HG03521 (cell line): ENCODE measurements at regions not wholly inside any gene's neighbourhood (a gene's known extent, or its start where the extent isn't known, plus 50 kb on each side); places are given as distances from the start of the nearest gene placed in this dataset.

Experiments
- ATAC-seq: cut with Tn5 transposase; IDR thresholded peaks from one replicate; pipeline ENCODE4 v1.9.1; 2021; ENCODE audit warnings: mild to moderate bottlenecking, moderate library complexity; ENCODE audit not compliant: unreplicated experiment

DNA sequence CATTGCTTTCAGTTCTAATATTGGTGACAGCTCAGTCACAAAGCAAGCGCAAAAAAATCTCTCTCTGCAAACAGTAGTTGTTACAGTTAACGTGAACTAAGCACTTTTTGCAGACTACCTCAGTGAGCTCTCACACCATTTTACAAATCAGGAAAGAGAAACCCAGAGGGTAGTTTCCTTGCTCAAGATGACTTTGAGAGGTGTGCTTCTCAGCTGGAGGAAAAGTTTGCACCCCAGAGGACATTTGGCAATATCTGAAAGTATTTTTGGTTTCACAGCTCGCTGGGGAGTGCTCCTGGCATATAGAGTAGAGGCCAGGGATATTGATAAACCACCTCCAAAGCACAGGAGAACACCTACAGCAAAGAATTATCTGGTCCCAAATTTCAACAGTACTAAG lies 741.1 kb upstream of the EEF2KMT start:
- ATAC-seq = no peak

DNA sequence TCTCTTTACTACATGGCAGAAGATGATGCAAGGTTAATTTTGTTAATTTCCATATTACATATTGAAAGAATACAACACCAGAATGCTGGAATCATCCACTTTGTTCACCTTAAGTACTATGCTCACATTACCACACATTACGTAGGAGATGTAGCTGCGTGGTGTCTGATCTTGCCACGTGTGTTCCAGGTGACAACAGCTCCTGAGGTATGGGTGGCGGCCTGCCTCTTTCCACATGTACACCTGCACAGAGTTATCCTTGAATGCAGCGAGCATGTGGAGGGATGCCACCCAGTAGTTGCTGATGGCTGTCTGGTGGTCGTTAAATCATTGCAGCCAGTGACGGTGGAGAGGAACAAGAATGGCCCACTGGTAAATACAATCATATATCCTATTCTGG lies 740.5 kb upstream of the EEF2KMT start:
- ATAC-seq = no peak

DNA sequence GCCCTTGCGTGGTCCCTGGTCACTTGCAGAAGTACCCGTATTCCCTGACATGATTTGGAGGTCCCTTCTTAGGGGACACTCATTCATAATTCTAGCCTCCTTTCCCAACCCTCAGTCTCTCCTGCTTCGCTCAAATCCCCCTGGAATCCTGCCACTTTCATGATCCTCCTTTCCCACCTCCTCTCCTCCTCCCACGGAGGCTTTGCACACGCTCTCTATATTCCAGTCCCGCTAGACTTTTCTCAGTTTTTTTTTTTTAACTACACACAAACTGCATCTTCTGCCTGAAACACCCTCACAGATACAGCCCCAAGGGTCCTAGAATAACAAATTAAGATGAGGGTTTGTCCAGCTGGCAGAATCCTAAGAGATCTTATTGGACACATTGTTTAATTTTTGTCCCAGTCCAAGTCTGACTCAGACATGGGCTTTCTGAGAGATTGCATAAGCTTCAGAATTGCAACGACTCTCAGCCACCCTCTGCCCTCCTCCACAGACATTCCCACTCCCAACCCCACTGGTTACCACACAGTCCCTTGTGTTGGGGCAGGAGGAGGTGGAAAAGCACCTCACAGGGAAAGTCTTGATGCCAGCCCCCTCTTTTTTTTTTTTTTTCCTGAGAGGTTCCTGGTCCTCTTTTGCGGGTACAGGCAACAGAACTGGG lies 739.5 kb upstream of the EEF2KMT start:
- ATAC-seq = no peak

DNA sequence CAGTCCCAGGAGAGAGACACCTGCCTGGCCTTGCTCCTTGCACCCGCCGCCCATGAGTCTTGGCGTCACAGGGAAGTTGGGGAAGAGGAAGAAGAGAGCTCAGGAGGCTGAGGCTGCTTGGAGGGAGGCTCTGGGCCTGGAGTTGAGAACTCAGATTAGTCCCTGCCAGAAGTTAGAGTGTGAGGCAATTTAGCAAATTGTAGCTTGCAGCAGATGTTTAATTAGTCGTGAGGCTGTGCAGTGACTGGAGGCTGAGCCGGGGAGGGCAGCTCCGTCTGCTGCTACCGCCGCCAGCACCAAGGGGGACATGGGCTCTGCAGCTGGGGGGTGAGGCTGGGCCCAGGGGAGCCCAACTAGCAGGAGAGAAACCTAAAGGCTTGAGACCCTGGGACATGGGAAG lies 738.3 kb upstream of the EEF2KMT start:
- no peak for ATAC-seq

DNA sequence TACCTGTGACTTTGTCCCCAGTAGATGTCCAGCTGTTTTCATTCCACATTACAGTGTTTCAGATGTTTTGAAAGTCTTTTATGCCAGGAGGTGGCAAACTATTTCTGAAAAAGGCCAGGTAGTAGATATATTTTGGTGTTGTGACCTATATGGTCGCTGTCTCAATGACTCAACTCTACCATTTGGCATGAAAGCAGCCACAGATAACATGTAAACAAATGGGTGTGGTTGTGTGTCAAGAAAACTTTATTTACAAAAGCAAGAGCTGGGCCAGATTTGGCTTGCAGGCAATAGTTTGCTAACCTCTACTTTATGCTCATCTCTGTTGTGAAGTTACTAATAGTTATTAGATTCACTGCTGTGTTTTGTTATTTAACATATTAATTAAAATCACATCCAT lies 728.7 kb upstream of the EEF2KMT start:
- ATAC-seq = no peak

DNA sequence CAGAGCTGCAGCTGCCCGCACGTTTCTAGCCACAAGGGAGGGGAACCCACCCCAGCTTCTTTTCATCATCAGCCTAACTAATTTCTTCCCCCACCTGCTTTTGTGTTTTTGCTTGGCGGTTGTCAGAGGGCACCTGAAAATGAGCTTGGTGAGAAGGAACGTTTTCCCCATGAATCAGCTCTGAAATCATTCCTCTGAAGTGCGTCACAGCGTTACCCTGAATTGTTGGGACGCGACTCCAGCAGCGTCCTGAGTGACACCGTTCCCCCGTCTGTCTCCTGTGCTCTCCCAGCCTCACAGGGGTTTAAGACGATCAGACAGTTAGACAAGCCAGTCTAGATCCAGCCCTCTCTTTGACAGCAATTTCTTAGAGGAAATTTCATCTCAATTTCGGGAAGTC lies 722.9 kb upstream of the EEF2KMT start:
- ATAC-seq = no peak

DNA sequence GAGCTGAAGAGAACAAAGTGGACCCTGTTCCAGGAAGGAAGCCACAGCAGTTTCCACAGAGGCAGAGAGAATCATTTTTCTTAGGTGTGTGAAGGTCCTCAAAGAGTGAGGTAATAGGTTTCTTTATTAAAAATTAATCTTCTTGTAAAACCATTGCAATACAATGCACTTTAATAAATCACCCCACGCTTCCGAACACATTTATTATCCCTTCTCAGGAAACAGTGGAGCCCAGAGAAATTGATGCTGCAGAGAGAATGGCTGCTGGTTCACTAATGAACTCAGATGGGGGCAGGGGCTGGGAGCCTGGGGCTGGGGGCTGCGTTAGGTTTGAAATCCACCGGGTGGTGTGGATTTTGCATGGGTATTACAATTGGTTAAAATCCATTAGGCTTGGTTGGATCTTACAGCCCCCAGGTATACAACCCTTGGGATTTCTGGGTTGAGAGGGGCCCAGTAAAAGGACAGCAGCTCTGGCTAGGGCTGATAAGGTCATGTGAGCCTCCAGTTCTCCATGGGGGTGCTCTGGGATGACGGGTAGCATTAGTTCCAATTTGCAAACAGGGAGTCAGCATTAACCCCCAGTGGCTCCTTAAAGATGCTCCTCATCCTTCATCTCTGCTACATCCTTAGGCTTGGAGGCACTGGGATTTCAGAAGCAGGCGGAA lies 718.1 kb upstream of the EEF2KMT start:
- ATAC-seq = no peak

DNA sequence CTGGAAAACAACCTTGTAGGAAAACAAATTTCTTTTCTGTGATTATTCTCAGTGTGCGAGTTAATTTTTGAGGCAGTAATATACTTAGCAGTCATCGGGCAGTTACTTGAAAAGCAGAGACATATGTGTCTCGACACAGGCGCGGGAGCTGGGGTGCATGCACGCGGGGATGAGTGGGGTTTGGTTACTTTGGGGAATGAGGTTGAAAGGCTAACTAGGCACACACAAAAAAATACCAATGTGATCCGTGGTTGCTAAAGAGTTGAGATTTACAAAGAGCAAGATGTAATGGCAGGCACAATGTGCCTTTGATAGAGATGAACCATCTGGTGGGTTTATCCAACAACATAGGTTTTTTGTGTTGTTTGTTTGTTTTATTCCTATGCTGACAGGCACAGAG lies 703.8 kb upstream of the EEF2KMT start:
- ATAC-seq = no peak

DNA sequence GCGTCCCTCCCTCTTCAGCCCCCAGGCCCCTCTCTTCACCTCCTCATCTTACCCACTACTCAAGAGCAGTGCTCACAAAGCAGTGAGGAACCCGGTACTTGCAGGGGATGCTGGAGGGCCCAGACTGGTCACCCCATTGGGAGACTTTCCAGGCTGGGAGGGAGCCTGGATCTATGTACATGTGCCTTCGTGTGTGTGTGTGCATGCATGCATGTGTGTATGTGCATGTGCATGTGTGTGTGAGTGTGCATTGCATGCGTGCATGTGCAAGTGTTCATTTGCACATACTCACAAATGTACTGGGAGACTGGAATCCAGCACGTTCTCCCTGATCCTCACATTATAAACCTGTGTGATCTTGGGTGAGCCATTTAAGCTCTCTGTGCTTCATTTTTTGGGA lies 696.0 kb upstream of the EEF2KMT start:
- ATAC-seq = no peak

DNA sequence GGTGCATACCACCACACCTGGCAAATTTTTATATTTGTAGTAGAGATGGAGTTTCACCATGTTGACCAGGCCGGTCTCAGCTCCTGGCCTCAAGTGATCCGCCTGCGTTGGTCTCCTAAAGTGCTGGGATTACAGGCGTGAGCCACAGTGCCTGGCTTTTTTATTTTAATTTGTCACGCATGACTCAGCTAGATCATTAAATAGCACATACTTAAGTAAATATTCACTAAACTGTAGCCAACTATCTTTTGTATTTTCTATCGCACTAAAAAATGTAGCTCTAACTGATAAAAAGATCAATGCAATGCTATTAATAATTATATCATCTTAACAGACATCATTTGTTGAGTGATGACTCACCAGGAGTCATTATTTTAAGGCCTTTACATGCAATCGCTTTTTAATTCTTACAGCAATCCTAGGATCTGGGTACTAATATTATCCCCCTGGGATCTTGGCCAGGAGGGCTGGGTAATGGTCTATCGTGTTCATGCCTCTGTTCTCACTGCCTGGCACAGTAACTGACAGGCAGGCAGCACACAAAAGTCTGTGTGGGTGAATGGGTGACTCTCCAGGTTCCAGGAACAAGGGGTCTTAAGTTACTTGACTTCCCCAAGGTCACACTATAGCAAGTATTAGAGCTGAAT lies 693.5 kb upstream of the EEF2KMT start:
- ATAC-seq = no peak

DNA sequence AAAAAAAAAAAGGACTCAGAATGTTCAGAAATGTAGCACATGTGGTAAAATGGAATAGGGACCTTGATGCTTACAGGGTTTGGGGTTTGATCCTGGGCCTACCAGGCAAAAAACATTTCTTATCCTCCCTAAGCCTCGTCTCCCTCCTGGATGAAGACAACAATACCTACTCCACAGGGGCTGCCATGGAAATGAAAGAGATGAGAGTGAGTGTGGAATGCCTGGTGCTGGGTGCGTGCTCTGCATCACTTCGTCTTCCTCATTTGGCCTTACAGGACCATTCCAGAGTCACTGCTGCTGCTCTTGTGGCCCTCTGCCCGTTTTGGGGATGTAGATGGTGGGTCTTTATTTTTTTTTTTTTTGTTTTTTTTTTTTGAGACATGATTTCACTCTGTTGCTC lies 692.9 kb upstream of the EEF2KMT start:
- ATAC-seq = no peak

DNA sequence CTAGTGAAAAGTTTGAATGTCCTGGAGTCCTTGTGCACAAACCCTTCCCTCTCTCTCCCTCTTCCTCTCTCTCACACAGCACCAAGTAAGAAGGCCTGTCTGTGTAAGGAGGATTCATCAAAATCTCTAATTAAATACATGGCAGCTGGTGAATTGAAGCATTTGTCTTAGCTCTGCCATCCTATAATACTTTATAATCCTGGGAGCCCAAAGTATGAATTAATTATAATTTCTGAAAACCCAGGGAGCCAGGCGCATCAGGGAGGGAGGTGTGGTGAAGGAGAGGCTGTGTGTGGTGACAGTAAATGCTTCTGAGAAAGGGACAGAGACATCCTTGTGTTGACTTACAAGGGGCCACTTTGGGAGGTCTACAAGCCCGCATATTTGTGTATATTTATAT lies 691.4 kb upstream of the EEF2KMT start:
- ATAC-seq = no peak

DNA sequence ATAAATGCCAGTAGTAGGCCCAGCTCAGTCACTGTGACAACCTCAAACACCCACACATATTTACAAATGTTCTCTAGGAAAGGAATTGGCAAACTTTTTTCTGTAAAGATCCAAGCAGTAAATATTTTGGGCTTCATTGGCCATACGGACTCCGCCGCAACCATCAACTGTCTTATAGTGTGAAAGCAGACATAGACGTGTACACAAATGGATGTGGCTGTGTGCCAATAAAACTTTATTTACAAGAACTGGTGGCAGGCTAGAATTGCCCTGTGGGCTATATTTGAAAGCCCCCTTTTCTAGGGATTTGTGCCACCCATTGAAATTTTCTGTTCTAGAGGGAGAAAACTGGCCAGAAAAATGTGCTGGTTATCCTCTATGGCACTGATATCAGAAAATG lies 683.8 kb upstream of the EEF2KMT start:
- no peak for ATAC-seq

DNA sequence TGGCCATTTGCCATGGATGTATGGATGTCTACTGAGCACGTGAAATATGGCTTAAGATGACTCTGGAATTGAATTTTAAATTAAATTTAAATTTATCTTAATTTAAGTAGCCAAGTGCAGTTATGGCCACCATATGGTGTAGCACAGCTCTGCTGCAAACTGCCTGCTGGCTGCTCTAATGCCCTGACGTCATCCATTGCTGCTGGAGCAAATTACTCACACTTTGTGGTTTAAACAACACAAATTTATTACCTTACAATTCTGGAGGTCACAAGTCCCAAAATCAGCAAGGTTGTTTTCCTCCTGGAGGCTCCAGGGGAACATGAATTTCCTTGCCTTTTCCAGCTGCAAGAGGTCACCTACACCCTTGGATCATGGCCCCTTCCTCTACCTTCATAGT lies 679.3 kb upstream of the EEF2KMT start:
- ATAC-seq = no peak

DNA sequence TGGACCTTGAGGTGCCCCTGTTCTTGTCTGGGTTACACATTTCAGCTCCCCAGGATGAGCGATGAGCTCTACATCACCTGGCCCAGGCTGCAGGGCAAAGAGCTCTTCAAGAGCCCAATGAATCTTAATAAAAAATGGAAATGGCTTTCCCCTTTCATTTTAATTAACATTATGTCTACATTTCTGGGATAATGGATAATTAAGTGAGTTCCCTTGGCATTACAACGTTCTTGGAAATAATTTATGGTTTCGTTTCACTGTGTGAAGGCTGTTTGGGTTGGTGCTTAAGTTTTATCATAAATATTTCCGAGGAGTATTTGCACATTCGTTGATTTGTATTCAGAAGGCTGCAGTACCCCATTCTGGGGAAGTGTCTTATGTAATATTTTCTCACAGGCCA lies 678.3 kb upstream of the EEF2KMT start:
- ATAC-seq = no peak

DNA sequence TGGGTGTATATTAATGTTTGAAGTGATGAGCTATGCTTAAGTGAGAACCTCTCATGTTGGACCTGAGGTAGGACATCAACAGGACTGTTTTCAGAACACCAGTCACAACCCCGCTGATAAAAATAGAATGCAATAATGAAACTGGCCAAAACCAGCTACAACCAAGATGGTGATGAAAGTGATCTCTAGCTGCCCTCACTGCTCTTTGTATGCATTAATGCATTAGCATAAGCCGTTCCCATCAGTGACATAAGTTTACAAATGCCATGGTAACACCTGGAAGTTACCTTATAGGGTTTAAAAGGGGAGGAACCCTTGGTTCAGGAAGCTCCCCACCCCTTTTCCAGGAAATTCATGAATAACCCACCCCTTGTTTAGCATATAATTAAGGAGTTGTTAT lies 672.5 kb upstream of the EEF2KMT start:
- no peak for ATAC-seq

DNA sequence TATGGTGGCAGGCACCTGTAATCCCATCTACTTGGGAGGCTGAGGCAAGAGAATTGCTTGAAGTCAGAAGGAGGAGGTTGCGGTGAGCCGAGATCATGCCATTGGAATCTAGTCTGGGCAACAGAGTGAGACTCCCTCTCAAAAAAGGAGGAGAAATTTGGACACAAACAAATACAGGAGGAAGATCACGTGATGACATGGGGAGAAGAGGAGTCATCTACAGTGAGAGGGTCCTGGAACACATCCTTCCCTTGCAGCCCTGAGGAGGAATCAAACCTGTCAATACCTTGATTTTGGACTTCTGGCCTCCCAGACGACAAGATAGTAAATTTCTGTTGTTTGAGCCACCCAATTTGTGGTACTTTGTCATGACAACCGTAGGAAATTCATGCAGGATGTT lies 671.9 kb upstream of the EEF2KMT start:
- no peak for ATAC-seq

DNA sequence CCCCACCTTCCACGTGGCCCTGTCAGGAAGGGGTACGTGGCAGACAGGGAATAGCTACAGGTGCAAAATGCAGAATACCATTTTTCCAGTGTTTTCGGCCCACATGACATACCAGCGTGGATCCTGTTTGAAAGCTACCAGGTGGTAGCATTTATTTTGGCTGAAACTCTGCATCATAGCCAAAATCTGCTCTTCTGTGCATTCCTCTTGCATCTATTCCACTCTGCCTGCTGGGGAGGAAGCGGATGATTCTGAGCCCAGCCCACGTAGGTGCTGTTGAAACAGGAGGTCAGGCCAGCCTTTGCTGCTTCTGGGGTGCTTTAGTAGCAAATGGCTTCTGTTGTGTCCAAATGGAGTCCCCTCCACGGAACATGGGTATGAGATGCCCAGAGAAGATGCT lies 670.9 kb upstream of the EEF2KMT start:
- ATAC-seq = no peak

DNA sequence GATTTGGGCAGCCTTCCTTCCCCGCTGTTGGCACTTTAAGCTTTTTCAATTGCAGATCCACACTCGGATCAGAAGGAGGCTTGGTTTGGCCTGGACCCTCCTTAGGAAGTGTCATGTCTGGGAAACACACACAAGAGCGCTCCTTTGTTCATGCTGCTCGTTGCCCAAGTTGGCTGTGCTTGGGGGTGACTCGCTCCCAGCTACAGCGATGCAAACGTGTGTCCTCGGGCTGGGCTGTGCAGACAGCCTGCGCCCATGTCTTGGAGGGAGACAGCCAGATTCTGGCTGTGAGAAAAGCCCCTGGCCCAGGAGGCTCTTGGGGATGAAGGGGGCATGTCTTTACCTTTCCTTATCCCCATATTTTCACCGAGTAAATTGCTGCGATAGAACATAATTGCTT lies 665.6 kb upstream of the EEF2KMT start:
- ATAC-seq = no peak

DNA sequence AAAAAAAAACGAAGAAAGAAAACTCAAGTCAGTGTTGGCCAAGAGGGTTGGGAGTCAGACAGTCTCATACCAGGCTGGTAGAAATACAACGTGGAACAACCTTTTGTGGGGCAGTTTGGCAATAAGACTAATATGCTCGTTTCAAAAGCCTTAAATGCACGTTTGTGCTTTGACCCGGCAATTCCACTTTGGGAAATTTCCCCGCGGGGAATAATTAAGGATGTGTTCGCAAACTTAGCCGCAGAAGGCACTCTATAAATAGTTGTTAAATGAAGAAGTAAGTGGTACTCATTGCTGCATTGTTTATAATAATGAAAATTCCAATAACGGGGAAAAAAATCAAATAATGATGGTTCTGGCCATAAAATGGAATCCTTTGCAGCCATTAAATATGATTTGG lies 664.8 kb upstream of the EEF2KMT start:
- no peak for ATAC-seq

DNA sequence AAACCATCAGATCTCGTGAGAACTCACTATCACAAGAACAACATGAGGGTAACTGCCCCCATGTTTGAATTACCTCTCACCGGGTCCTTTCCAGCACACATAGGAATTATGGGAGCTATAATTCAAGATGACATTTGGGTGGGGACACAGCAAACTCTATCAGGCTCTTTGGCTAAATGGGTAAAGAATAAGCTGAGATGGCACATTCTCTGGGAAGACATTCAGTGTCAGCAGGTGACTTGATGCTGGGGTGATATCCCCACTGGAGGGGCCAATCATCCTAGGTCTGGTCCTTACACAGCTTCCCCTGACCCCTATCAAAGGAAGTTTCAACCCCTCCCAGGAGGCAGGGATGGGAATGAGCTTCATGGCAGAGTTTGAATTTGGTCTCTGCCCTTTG lies 664.0 kb upstream of the EEF2KMT start:
- ATAC-seq = no peak

DNA sequence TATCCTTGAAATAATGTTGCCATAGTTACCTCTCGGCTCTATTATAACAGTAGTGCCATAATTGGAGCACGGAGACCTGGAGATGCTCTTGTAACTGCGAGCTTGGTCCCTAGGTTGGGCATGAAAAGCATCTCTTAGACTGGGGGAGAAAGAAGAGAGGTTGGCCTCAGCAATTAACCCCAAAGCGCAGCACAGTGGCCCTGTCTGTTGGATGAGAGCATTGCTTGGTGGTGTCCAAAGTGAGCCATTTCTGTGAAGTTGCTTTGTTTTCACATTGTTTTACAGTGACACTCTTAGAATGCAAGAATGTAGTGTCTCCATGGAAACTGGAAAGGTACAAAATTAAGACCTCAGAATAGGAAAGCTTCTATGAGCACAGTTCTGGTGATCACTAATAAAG lies 660.7 kb upstream of the EEF2KMT start:
- ATAC-seq = no peak

DNA sequence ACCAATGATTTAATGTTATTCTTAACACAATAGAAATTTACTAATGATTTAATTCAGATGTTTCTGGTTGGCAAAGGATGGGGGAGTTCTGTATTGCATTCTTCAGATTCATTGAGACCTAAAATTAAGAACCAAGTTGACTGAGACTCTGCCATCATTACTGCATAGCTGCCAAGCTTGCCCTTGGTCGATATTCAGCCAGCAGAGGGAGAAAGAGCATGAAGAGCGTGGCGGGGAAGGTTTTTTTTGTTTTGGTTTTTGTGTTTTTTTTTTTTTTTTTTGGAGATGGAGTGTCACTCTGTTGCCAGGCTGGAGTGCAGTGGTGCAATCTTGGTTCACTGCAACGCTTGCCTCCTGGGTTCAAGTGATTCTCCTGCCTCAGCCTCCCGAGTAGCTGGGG lies 659.4 kb upstream of the EEF2KMT start:
- ATAC-seq = no peak
